ENCODE measurements at regions not wholly inside any gene's neighbourhood (a gene's known extent, or its start where the extent isn't known, plus 50 kb on each side); places are given as distances from the start of the nearest gene placed in this dataset.
A peak's percentile ranks its signal among the peaks of the same experiment; 100 is the strongest.

DNA sequence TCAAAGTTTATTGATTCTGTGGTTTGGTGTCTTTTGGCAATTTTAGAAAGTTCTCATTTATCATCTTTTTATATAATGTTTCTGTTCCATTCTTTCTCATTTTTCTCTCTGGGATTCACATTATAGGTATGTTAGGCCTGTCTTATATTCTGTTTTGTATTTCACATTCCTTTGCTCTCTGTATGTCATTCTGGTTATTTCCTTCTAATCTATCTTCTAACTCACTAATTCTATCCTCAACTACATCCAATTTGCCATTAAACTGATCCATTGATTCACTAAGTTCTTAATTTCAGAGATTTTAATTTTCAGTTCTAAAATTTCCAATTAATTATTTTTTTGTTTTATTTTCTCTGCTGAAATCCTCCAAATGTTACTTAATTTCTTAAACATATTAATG, 234.8 kb downstream of the FOXD2 start:
- DNase-seq = no peak

DNA sequence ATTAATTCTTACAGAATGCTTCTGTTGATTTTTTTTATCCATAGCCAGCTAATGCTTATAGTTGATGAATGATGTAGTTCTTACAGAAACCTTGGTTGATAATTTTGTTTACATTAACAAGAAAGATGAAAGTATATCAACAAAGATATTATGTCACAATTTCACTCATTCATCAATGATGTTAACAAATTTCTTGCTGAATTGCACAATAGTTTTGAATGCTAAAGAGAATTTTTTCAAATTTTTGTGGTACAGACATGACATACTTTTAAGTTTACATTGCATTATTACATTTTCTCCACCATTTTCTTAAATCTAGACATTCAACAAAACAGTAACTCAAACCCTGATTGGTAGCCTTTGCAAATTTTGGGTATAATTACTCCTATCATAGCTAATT, 236.3 kb downstream of the FOXD2 start:
- DNase-seq = no peak

DNA sequence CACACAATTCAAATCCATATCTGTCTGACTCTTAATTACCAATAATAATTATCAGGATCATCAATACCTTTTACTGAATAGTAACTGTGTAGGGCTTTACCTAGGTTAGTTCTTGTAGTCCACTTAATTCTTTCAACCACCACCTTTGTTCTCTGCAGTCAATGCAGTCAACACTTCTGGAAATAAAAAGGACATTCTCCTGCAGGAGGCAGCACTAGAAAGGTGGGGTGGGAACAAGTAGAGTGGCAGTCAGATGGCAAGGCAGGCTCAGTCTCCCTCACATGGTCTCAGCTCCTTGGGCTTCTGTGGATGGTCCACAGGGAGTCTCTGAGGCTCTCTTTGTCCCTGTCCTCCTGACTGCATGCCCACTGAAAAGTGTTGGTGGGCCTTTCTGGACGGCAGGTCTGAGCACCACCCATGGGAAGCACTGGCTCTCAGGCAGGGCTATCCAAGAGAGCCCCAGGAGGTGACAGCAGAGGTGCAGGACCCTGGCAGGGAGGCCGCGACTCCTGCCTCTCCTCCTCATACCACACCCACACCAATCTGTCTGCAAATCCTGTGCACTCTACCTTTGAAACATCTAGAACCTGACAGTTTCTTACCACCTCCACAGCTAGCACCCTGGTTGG, 237.3 kb downstream of the FOXD2 start:
- DNase-seq = peak; percentile 25

DNA sequence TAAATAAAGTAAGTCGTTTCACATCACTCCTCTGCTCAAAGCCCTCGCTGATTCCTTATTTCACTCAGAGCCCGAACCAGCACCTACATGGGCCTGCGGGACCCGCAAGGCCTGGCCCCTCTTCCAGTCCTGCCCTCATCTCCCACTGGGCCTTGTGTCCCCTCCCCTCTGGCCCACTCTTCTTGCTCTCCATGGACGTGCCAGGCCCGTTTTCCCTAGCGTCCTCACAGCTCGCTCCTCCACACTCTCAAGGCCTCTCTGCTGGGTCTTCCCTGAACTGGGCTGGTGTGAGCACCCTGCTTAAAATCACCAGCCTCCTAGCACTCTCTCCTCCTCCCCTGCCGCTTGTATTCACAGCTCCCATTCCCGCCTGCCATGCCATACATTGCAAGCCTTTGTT, 237.9 kb downstream of the FOXD2 start:
- DNase-seq = peak; percentile 23

DNA sequence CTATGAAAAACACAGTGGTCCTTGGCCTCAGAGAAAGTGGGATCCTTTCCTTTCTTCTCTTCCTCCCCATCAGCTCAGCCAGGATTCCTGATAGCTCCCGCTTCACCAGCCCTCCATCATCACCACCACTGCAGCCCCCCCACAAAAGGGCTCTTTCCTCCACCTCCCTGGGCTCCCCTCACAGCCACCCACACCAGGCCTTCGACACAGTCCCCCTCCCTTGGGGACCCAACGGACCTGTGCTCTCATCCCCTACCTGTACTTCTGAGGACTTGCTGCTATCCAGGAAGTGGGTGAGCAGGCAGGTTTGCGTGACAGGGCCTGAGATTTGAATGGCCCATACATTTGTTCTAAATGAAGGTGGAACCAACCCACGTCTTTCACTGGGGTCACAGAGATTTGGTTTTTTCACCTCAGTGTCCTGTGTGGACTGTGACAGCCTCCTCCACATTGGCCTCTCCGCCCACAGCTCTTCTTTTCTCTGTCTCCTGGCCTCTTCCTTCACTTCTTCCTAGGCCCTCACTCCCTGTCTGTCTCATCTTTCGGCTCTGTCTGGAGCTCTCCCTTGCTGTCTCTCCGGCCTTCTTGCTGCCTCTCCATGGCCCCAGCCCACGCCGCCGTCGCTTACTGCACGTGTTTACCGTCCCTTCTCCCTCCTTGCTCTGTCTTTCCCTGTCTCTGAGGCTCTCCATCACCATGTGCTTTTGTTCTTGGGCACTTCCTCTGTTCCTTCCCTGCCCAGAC, 238.6 kb downstream of the FOXD2 start:
- peak; percentile 22 for DNase-seq

DNA sequence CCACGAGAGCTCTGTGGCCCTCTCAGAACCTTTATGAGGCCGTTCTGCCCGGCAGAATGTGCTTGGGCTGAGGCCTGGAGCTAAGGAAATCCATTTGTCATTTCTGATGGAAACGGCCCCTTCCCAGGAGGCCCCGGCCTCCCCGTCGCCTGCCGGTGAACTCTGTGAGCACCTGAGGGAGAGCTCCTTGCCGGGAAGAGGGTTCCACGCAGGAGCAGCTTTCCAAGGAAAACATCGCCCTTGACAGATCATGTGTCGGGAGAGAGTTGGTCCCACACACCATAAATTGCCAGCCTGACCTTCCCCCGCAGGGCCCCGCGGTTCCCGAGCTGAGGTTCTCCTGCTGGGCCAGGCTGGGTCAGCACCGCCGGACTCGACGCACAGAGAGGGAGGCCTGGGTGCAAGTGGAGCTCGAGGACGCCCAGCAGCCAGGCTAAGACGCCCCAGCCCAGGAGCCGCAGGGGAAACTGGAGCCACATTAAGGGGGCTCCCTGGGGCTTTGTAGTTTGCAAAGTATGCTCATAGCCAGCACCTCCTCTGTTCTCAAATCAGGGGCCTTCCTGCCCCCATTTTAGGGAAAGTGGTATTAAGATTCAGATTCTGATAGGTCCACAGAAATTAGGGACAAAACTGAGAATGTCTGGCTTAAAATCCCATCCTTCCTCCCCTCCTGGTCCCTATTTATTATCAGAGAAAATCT, 239.5 kb downstream of the FOXD2 start:
- DNase-seq = no peak

DNA sequence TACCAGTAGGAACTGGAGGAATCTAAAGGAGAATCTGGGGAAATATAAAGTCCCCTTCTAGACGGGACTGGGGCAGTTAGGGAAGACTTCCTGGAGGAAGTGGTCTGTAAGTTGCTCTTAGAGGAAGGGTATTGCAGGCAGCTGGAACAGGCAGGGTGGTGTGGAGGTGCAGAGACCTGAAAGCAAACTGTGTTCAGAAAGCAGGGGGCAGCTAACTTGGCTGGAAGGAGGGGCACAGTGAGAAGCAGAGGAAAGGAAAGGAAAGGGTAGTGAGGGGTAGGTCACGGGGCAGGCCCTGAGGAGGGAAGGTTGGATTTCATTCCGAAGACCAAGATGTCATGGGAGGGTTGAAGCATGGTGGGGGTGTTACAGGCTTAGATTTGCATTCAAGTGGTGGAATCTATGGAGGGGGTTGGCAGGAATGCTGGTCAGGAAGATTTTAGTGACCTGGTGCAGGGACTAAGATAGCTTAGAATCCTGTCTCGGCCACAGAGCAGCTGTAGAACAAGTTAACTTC, 240.7 kb downstream of the FOXD2 start:
- DNase-seq = no peak

DNA sequence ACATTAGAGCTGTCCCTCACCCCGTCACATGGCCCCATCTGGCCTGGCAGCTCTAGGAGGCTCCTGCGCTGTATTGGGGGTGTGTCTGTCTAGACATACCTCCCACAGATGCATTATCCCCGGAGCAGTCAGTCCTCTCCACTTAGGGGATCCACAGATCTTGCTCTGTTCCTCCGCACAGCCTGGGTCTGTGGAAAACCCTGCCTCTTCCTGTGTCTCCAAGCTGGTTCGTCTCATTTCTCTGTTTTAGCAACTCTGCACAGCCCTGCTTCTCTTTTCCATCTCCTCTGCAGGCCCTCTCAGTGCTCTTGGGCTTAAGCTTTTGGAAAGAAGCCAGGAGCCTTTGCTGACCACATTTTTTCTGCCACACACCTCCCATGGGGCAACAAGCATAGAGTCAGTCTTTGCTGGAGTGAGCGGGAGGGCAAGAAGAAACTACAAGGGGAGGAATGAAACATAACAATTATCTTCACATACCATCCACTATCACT, 241.5 kb downstream of the FOXD2 start:
- DNase-seq = no peak

DNA sequence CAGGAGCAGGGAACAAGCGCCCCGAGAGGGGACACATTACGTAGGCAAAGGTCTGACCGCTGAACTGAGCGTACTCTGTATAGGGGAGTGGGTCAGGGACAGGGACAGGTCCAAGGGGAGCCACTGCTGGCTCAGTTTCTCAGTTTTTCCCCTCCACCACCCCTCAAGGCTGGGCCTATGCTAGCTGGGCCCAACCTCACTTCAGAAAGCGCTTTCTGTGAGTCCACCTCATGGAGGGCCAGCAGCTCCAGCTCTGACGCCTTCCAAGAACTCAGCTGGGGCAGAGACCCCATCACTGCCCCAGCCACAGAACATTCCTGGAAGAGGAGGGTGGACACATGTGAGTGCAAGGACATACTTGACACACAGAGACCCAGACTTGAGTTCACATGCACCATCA, 242.0 kb downstream of the FOXD2 start:
- DNase-seq = peak; percentile 20

DNA sequence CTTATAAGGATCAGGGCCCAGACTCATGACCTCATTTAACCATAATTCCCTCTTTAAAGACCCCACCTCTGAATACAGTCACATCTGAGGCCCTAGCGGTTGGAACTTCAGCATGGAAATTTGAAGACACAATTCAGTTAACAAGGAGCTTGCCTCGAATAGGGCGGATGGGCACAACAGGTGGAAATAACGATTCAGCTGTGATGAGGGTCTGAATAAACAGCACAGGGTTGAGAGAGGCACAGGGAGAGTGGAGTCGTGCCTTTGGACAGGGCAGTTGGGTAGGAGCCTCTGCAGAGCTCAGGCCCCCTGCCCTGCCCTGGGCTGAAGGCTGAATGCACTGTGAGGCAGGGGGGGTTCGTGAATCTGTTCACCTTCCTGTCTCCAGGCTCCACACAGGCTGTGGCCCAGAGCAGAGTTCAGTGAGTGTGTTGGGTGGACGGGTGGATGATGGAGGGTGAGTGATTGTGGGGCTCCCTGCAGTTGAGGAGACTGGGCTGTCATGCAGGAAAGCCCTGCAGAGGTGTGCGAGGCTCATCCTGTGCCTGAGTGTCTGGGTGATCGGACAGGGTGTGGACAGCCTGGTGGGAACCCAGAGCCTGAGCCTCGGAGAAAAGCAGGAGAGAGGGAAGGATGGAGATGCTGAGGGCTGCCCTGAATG, 243.1 kb downstream of the FOXD2 start:
- peak; percentile 32 for DNase-seq

DNA sequence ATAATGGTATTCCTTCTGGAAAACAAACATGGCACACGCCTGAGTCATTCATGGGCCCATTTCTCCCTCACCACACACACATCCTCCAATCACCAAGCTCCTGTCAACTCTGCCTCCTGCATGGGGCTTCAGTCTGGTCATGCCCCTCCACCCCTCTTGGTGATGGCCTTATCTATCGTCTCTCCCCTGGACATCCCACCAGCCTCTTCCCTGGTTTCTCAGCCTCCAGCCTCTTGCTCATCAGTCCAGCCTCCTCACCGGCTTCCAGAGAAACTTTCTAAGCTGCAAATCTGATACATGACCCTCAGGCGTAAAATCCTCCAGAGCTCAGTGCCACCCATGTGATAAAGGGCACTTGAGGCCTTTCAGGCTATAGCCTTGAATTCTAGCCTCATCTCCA, 243.9 kb downstream of the FOXD2 start:
- DNase-seq = peak; percentile 26

DNA sequence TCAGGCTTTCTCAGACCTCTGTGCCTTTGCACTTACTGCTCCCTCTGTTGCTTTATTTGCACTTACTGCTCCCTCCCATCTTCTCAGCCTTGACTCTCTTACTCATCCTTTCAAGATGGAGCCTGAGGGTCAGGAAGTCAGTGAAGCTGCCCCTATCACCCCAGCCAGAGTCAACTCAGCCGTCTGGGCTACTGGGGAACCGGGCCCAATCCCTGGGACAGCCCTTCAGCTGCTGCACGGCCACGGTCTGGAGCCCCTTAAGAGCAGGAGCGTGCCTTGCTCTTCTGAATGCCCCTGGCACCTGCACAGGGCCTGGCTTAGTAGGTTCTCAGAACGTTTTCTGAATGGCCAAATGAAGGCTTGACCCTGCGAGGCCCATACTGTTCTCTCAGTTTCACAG, 244.4 kb downstream of the FOXD2 start:
- peak; percentile 32 for DNase-seq

DNA sequence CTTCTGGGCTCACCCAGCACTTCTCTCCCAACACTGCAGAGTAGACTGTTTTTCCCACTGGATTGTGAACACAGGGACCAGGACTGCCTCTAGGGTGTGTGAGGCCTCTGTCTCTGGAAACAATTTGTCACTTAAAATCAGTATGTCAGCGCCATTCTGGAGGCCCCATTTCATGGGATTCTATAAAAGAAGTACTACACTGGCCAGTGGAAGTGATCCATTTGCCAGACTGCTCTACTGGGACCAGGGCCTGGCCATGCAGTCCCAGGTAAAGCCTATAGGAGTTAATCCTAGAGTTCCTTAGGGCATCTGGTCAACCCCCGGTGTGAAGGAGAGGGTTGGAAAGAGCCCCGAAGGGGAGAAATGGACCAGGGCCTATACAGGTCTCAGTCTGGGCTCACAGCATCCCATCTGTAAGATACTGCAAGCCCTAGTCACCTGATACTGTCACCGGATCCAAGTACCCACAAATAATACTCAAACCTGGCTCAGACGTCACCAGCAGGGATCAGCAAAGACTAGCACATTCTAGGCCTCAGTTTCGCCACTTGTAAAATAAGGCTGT, 245.0 kb downstream of the FOXD2 start:
- peak; percentile 12 for DNase-seq

DNA sequence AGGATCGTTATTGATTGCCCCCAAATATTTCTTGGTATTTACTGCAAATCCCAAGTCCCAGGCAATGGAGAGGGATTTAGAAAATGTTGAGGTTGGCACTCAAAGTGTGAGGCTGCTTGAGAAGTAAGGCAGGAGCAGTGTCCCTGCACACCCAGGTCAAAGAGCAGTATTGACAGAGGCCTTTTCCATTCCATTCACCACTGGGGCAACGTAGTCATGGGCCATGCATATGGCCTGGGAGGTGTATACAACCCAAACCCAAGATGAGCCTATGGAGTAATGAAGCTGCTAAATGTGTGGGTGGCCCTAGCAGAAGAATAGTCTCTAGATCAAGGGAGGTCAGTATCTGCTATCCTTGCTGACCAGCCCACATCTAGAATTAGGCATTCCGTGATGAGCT, 245.6 kb downstream of the FOXD2 start:
- DNase-seq = no peak

DNA sequence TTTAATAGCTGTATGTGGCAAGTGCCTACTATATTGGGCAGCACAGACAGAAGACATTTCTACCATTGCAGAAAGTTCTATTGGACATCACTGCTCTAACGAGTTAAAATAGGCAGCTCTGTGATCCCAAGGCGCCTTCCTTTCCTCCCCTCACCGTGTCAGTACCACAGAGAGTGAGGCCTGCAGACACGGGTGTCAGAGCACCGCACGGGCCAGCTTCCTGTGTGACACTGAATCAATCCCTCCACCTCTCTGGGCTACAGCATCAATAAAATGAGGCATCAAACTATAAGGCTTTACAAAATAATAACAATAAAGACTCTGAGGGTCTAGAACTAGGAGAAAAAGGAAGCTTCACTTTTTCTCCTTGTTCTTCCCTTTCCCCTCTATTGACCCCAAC, 246.7 kb downstream of the FOXD2 start:
- peak; percentile 25 for DNase-seq

DNA sequence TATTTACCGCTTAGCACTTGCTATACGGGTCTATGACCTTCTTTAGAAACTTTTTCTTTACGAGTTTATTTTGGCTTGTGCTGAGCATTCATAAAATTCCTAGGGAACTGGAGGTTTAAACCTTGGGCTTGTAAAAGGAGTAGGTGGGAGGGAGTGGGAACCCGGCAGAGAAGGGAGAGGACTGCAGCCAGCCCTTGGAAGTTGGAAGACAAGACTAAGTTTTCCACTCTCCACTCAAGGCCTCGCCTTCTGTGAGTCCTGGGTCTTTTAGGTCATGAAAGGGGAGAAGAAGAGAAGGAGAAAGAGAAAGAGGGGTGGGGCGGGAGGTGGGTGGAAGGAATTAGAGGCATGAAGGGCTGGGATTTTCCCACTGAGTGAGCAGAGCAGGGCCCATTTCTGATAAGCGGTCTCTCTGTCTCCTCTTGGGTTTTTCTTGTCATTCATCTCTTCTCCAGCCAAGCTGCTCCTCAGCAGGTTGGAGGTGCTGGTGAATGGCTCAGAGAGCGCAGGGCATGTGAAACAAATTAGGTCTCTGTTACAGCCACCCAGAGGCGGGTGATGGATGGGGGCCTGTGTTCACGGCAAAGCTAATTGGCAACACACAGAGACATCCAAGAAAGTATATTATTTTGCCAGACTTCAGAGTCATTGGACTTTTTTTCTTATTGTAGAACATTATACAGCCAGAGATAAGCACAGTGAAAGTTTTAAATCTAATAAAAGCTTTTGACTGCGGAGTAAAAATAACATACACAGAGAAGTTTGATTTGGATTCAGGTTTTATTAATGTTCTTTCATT, 247.3 kb downstream of the FOXD2 start:
- DNase-seq = peak; percentile 10

DNA sequence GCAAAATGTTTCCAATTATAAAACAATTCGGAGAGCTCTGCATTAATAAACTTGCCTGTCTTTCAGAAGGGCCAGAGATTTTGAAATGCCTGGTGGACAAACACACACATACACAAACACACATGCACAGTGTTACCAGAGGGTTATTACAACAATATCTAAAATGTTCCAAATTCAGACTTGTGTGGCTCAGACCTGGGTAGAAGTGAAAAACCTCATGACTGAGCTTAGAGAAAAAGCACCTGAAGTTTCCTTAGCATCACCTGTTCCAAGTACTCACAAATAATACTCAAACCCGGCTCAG, 247.9 kb downstream of the FOXD2 start:
- DNase-seq = no peak

DNA sequence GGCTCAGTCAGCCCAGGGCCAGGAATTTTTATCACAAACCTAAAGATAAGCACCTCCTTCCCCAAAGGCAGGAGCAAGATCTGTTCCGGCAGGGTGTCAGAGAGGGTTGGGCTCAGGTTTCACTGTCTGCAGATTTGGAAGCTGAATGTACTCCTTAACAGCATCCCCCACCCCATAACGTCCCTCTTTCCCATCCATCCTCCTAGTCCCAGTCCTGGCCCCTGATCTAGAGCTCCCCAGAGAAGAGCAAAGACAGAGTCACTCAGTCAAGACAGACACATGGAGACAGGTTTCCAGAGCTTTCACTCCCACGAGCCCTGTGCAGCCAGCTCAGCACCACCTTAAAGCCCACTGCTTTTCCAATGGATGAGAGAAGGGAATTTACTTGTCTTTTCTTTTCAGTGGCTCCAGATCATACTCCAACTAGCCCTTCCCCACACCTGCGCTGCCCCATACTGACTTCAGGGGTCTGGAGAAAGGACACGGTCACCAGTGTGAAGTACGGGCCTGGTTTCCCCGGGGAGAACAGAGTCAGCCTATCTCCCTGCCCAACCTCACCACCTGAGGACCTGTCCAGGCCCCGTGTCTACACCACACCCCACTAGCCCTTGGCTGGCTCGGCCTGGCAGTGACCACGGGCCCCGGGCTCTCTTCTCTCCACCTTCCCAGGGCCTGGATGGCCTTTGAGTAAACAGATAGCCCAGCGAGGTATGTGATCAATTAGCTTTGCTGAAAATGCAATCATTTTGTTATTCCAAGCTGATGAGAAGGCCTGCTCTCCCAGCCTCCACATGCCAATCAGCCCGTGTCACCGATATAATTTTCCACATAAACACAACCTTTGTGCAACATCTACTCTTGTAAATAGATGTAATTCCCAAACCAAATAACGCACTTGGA, 249.1 kb downstream of the FOXD2 start:
- peak; percentile 13 for DNase-seq

DNA sequence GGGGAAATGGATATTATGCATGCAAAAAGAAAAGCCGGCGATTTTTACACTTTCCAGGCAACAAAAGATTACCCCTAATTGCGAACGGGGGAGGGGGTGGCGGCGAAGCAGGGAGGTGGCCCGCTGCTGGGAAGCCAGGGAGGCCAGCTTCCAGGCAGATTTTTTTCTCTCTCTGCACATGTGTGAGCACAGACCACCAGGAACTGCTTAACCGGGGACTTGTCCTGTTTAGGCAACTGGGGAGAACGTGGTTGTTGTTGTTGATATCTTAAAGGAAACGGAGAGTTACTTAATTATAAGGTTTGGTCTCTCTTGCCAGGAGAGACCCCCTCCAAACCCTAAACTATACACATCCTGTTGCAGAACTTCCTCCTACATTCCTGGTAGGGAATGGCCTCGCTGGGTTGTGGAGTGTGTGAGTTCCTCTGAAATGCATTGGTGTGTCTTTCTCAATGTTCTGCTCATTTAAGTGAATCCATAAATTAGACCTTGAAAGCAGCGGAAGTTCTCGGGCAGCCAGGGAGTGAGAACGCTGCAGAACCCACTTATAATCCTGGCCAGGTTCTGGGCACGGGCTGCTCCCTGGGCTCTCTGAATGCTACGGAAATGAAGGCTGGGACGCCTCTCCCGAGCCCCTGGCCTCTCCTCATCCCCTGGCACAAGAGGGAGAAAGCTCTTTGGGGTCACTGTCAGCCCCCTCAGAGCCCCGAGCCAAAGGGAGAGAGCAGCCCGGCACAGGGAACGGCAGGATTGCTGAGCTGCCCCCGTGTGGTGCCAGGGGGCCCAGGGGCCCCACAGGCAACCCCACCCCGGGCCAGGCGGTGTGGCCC, 250.0 kb downstream of the FOXD2 start:
- peak; percentile 25 for DNase-seq

All from activated CD8-positive, alpha-beta memory T cell treated with anti-CD3 and anti-CD28 coated beads, Interleukin-2, amount 50 U/mL, for 48 hours (primary cell).